HG02938 (cell line): ENCODE measurements at regions not wholly inside any gene's neighbourhood (a gene's known extent, or its start where the extent isn't known, plus 50 kb on each side); places are given as distances from the start of the nearest gene placed in this dataset.

Source experiments
- ATAC-seq: cut with Tn5 transposase; IDR thresholded peaks from one replicate; pipeline ENCODE4 v1.9.1; 2021; ENCODE audit warnings: mild to moderate bottlenecking, moderate library complexity; ENCODE audit not compliant: unreplicated experiment

- ATAC-seq: no peak
These were observed 50.9 kb upstream of the NR5A2 start for GRCh38 chr1:199976496-199977144.
